GM18951 (cell line): ENCODE measurements at regions not wholly inside any gene's neighbourhood (a gene's known extent, or its start where the extent isn't known, plus 50 kb on each side); places are given as distances from the start of the nearest gene placed in this dataset.
"Not testable (repeated sequence)": the region's sequence is repeated elsewhere in the genome, so short reads cannot be mapped to it uniquely, and the experiment has no call there.

Experiments
- POLR2A ChIP-seq: IDR thresholded peaks from 4 replicates; pipeline ENCODE4 v1.6.1; 2011; ENCODE audit warnings: mild to moderate bottlenecking; ENCODE audit not compliant: insufficient read length, insufficient read depth; ENCODE audit errors: extremely low read depth
- in situ Hi-C: fragments of 300-500 bp; cut with MboI; formaldehyde crosslinking; loops from one replicate; pipeline ENCODE4 v1.12.0; 2022; ENCODE audit warnings: low sequenced_read_pairs, mixed read lengths, inconsistent platforms; ENCODE audit not compliant: unreplicated experiment

- in situ Hi-C loops, result loop anchor here (10.0 kb wide), 1 partner anchor 142 kb away; no protein-coding TSS in a partner anchor
- TF ChIP-seq POLR2A, result no peak
These were observed 121.1 kb downstream of the LHX2 start for GRCh38 chr9:124132671-124133147.

GRCh38 chr9:124133727-124134126, 122.2 kb downstream of the LHX2 start:
- in situ Hi-C loops, result loop anchor here (10.0 kb wide), 1 partner anchor 141 kb away; no protein-coding TSS in a partner anchor
- TF ChIP-seq POLR2A, result no peak

GRCh38 chr9:124134526-124134925, 123.0 kb downstream of the LHX2 start:
- TF ChIP-seq POLR2A, result no peak
- in situ Hi-C loops, result loop anchor here (10.0 kb wide), 1 partner anchor 140 kb away; no protein-coding TSS in a partner anchor

- no peak for TF ChIP-seq POLR2A
- in situ Hi-C loops, result loop anchor here (10.0 kb wide), 1 partner anchor 139 kb away; no protein-coding TSS in a partner anchor
These were observed 121.9 kb upstream of the NEK6 start for GRCh38 chr9:124135813-124136365.

- in situ Hi-C loops, result loop anchor here (10.0 kb wide), 1 partner anchor 138 kb away; no protein-coding TSS in a partner anchor
- TF ChIP-seq POLR2A, result no peak
These were observed 120.5 kb upstream of the NEK6 start for GRCh38 chr9:124137009-124137943.

- no peak for TF ChIP-seq POLR2A
- in situ Hi-C loops, result loop anchor here (10.0 kb wide), 1 partner anchor 137 kb away; no protein-coding TSS in a partner anchor
These were observed 119.8 kb upstream of the NEK6 start for GRCh38 chr9:124137944-124138335.

- in situ Hi-C loops, result loop anchor here (10.0 kb wide), 1 partner anchor 136 kb away; no protein-coding TSS in a partner anchor
- TF ChIP-seq POLR2A, result no peak
These were observed 118.7 kb upstream of the NEK6 start for GRCh38 chr9:124139001-124139400.

GRCh38 chr9:124140941-124141568, 116.7 kb upstream of the NEK6 start:
- in situ Hi-C loops, result no loop called here
- no peak for TF ChIP-seq POLR2A

- in situ Hi-C loops, result not testable (repeated sequence)
These were observed 113.1 kb upstream of the NEK6 start for GRCh38 chr9:124144561-124145123.

- in situ Hi-C loops, result no loop called here
- no peak for TF ChIP-seq POLR2A
These were observed 111.7 kb upstream of the NEK6 start for GRCh38 chr9:124146031-124146561.

GRCh38 chr9:124149992-124150391, 107.8 kb upstream of the NEK6 start:
- in situ Hi-C loops, result no loop called here
- TF ChIP-seq POLR2A, result no peak

- no peak for TF ChIP-seq POLR2A
- in situ Hi-C loops, result no loop called here
These were observed 93.9 kb upstream of the NEK6 start for GRCh38 chr9:124163760-124164255.
